GM23338 (cell line): ENCODE measurements at regions not wholly inside any gene's neighbourhood (a gene's known extent, or its start where the extent isn't known, plus 50 kb on each side); places are given as distances from the start of the nearest gene placed in this dataset.

ENCODE experiments used
- ATAC-seq: fragments of 200-7000 bp; cut with Tn5 transposase; 3 replicates; pipeline ENCODE4 v1.9.1; 2020
- DNase-seq: peaks from one replicate; pipeline ENCODE4 v3.0.0-alpha.2; 2015; ENCODE audit warnings: low spot score
- H2AFZ ChIP-seq: fragments of 200-600 bp; sonication (generic); 2 replicates; pipeline ENCODE4 v1.8.0; 2016; ENCODE audit warnings: antibody characterized with exemption, mild to moderate bottlenecking, moderate library complexity
- H3F3A ChIP-seq: fragments of 200-600 bp; sonication (generic); replicated peaks from 2 replicates; pipeline ENCODE4 v1.8.0; 2017; ENCODE audit warnings: antibody characterized with exemption, mixed run types, low read depth
- H3K27ac ChIP-seq: fragments of 200-600 bp; sonication (generic); 2 replicates; pipeline ENCODE4 v1.6.1; 2016; ENCODE audit warnings: low read depth
- H3K27me3 ChIP-seq: fragments of 200-600 bp; sonication (generic); 2 replicates; pipeline ENCODE4 v1.8.0; 2016; ENCODE audit warnings: mild to moderate bottlenecking, mixed run types, moderate library complexity; ENCODE audit not compliant: insufficient read depth
- H3K36me3 ChIP-seq: fragments of 200-600 bp; sonication (generic); 2 replicates; pipeline ENCODE4 v1.8.0; 2016; ENCODE audit warnings: mild to moderate bottlenecking; ENCODE audit not compliant: insufficient read depth
- H3K4me1 ChIP-seq: fragments of 200-600 bp; sonication (generic); 2 replicates; pipeline ENCODE4 v1.8.0; 2016; ENCODE audit warnings: mild to moderate bottlenecking, moderate library complexity; ENCODE audit not compliant: insufficient read depth
- H3K4me2 ChIP-seq: fragments of 200-600 bp; sonication (generic); 2 replicates; pipeline ENCODE4 v1.7.1; 2017; ENCODE audit warnings: mixed run types
- H3K4me3 ChIP-seq: fragments of 200-600 bp; sonication (generic); 2 replicates; pipeline ENCODE4 v1.6.1; 2016; ENCODE audit warnings: mixed run types
- H3K79me2 ChIP-seq: fragments of 200-600 bp; sonication (generic); replicated peaks from 2 replicates; pipeline ENCODE4 v1.8.0; 2017; ENCODE audit warnings: mild to moderate bottlenecking; ENCODE audit not compliant: insufficient read depth
- H3K9me2 ChIP-seq: fragments of 200-600 bp; sonication (generic); 2 replicates; pipeline ENCODE4 v1.8.0; 2017; ENCODE audit not compliant: insufficient read depth
- H4K20me1 ChIP-seq: fragments of 200-600 bp; sonication (generic); replicated peaks from 2 replicates; pipeline ENCODE4 v1.8.0; 2017; ENCODE audit warnings: mild to moderate bottlenecking; ENCODE audit not compliant: insufficient read depth
- H3K27ac Mint-ChIP-seq: 2 replicates; pipeline ENCODE4 v1.8.0; 2020; ENCODE audit warnings: inconsistent platforms, mild to moderate bottlenecking, moderate library complexity, mixed read lengths
- H3K27me3 Mint-ChIP-seq: 3 replicates; pipeline ENCODE4 v1.8.0; 2022; ENCODE audit warnings: low read depth, mild to moderate bottlenecking, moderate library complexity, mixed read lengths, inconsistent platforms; ENCODE audit not compliant: insufficient read depth, poor library complexity
- H3K36me3 Mint-ChIP-seq: 3 replicates; pipeline ENCODE4 v1.8.0; 2021; ENCODE audit warnings: low read depth, mild to moderate bottlenecking, inconsistent platforms, moderate library complexity, mixed read lengths
- H3K4me1 Mint-ChIP-seq: 3 replicates; pipeline ENCODE4 v1.8.0; 2020; ENCODE audit warnings: mild to moderate bottlenecking, inconsistent platforms, mixed read lengths
- H3K4me3 Mint-ChIP-seq: 3 replicates; pipeline ENCODE4 v1.8.0; 2021; ENCODE audit warnings: moderate library complexity, mild to moderate bottlenecking, inconsistent platforms, mixed read lengths
- H3K9me3 Mint-ChIP-seq: 3 replicates; pipeline ENCODE4 v1.8.0; 2020; ENCODE audit warnings: moderate library complexity, mild to moderate bottlenecking, inconsistent platforms, mixed read lengths
- NANOG ChIP-seq: IDR thresholded peaks from 2 replicates; pipeline ENCODE4 v1.6.1; 2016; ENCODE audit warnings: antibody characterized with exemption, borderline replicate concordance
- ZNF331 ChIP-seq: fragments of 250-450 bp; sonication (Bioruptor Pico); IDR thresholded peaks from 2 replicates; pipeline ENCODE4 v1.5.0; 2020; ENCODE audit warnings: low read depth, mild to moderate bottlenecking, moderate library complexity
- ZNF462 ChIP-seq: fragments of 250-450 bp; sonication (Bioruptor Pico); IDR thresholded peaks from 2 replicates; pipeline ENCODE4 v1.5.0; 2020; ENCODE audit warnings: mild to moderate bottlenecking, moderate library complexity
- TF ChIP-seq, protein P1 (sequence below), 2 experiments: fragments of 200-600 bp in 1 of 2; sonication (generic) in 1 of 2; conservative IDR thresholded peaks; 2 replicates each; pipeline versions ENCODE4 v1.5.1 to v1.6.1; 2016 to 2017; ENCODE audit warnings: antibody characterized with exemption in 2 of 2, low read depth in 2 of 2, mild to moderate bottlenecking in 2 of 2, moderate library complexity in 1 of 2

- Histone ChIP-seq H3K79me2 (no peaks in the 10 kb centered on the region), H3K4me3 (no peak overlapping the region), H3K4me2 (no peak overlapping the region), H3K9me2 (no peaks in the 10 kb centered on the region; the same call in 1 of the 2 replicates), H3K27ac (no peak overlapping the region), H4K20me1 (no peaks in the 10 kb centered on the region), H3K4me1 (peaks cover 30% of the 10 kb centered on the region), H3K36me3 (no peaks in the 10 kb centered on the region), H2AFZ (no peak overlapping the region), H3F3A (peaks cover 6% of the 10 kb centered on the region), H3K27me3 (no peaks in the 10 kb centered on the region)
- H3K9me3 Mint-ChIP-seq, result peaks cover 6% of the 10 kb centered on the region; the same call in 2 of the 3 replicates
- H3K27ac Mint-ChIP-seq, result no peak overlapping the region
- ATAC-seq (no peak), DNase-seq (peak; percentile 68)
- TF ChIP-seq, protein P1, sequence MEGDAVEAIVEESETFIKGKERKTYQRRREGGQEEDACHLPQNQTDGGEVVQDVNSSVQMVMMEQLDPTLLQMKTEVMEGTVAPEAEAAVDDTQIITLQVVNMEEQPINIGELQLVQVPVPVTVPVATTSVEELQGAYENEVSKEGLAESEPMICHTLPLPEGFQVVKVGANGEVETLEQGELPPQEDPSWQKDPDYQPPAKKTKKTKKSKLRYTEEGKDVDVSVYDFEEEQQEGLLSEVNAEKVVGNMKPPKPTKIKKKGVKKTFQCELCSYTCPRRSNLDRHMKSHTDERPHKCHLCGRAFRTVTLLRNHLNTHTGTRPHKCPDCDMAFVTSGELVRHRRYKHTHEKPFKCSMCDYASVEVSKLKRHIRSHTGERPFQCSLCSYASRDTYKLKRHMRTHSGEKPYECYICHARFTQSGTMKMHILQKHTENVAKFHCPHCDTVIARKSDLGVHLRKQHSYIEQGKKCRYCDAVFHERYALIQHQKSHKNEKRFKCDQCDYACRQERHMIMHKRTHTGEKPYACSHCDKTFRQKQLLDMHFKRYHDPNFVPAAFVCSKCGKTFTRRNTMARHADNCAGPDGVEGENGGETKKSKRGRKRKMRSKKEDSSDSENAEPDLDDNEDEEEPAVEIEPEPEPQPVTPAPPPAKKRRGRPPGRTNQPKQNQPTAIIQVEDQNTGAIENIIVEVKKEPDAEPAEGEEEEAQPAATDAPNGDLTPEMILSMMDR (conservative IDR thresholded peaks at IDR 0.05; ENCODE audit: low read depth in 2 of 2), result peak; percentile 46 to 60
- no peak for TF ChIP-seq ZNF331
- H3K4me1 Mint-ChIP-seq, result peaks cover 42% of the 10 kb centered on the region
- H3K4me3 Mint-ChIP-seq, result no peak overlapping the region
- H3K36me3 Mint-ChIP-seq, result peaks cover 5% of the 10 kb centered on the region; the same call in 2 of the 3 replicates
- H3K27me3 Mint-ChIP-seq, result peaks cover 11% of the 10 kb centered on the region
Measured at GRCh38 chr2:118492335-118492734, 355.1 kb downstream of the EN1 start.

GRCh38 chr2:118490330-118490729 is 357.1 kb downstream of the EN1 start:
- TF ChIP-seq NANOG, result no peak; the same call in 1 of the 2 replicates
- TF ChIP-seq ZNF462 (CRISPR knock-in tag), result 0 out of 2 replicates have a peak, but pooled peaks have one; percentile 1
- H3K36me3 Mint-ChIP-seq, result peaks cover 8% of the 10 kb centered on the region
- H3K4me1 Mint-ChIP-seq, result peaks cover 40% of the 10 kb centered on the region
- H3K4me3 Mint-ChIP-seq, result peak overlapping the region; percentile 18; the same call in 1 of the 3 replicates
- peaks cover 8% of the 10 kb centered on the region for H3K9me3 Mint-ChIP-seq
- H4K20me1 ChIP-seq, result no peaks in the 10 kb centered on the region
- no peaks in the 10 kb centered on the region for H3K27me3 ChIP-seq
- peak overlapping the region; percentile 92 for H3K27ac ChIP-seq
- peaks cover 30% of the 10 kb centered on the region for H3K4me1 ChIP-seq
- peak overlapping the region; percentile 24 for H3K4me2 ChIP-seq
- H2AFZ ChIP-seq, result no peak overlapping the region
- peak; percentile 59 for DNase-seq
- no peaks in the 10 kb centered on the region for H3K36me3 ChIP-seq
- peak overlapping the region; percentile 23; the same call in 1 of the 2 replicates for H3K4me3 ChIP-seq
- H3K27me3 Mint-ChIP-seq, result peaks cover 11% of the 10 kb centered on the region
- H3K27ac Mint-ChIP-seq, result peak overlapping the region; percentile 93
- no peaks in the 10 kb centered on the region for H3K79me2 ChIP-seq
- ATAC-seq, result peak; percentile 78
- no peaks in the 10 kb centered on the region for H3K9me2 ChIP-seq
- peaks cover 6% of the 10 kb centered on the region for H3F3A ChIP-seq
